ENCODE measurements at regions not wholly inside any gene's neighbourhood (a gene's known extent, or its start where the extent isn't known, plus 50 kb on each side); places are given as distances from the start of the nearest gene placed in this dataset.

GRCh38 chr7:26995666-26996065 is 100.1 kb downstream of the HOXA1 start:
- Histone ChIP-seq H3K27me3 (ENCODE audit: insufficient read depth, insufficient read length) (peaks cover 5% of the 10 kb centered on the region), H3K36me3 (ENCODE audit: insufficient read depth, insufficient read length, low read length) (no peaks in the 10 kb centered on the region), H3K9ac (ENCODE audit: insufficient read length, low read depth) (no peak overlapping the region), H3K4me1 (ENCODE audit: insufficient read depth, insufficient read length) (no peaks in the 10 kb centered on the region), H3K4me3 (ENCODE audit: insufficient read length, low read depth) (no peak overlapping the region), H3K9me3 (ENCODE audit: insufficient read depth, low read length) (peaks cover 23% of the 10 kb centered on the region)
- TF ChIP-seq ZNF274 (IDR thresholded peaks at IDR 0.05; ENCODE audit: low read depth, low read length) (no peak), SUZ12 (IDR thresholded peaks at IDR 0.05; ENCODE audit: extremely low read depth, insufficient read depth, insufficient read length) (no peak)
- DNase-seq (ENCODE audit: low read depth, low spot score): peak; percentile 27

DNA sequence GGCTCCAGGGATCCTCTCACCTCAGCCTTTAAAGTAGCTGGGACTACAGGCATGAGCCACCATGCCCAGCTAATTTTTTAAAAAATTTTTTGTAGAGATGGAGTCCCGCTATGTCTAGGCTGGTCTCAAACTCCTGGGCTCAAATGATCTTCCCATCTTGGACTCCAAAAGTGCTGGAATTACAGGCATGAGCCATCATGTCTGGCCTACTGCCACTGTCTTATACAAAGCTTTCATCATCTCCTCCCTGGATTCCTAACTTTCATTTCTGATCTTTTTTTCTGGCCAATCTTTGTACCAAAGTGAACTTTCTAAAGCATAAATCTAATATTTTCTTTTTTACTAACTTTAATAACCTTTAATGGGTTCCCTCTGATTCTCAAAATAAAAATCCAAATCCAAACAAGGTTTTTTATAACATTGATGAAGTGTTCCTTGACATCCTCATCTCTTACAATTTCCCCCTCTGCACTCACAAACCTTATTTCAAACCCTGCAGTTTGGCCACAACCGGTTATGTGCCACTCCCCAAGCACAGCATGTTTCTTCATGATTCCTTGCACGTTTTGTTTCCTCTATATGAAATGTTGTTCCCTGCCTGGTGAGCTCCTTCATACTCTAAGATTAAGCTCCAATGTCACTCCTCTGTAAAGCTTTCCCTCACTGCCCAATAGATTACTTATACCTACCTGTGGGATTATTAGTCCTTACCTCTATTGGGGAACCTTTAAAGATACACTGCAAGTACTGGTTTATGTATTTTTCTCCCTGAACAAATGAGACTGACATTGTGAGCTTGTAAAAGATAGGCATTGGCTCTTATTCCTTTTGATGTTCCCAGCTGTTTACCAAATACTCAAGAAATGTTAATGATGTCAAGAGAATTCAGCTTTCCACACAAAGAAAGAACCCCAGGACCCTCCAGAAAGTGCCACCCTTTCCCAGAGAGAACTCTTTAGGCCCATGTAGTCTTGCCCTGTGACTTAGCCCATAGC is 101.7 kb downstream of the HOXA1 start:
- Histone ChIP-seq H3K4me3 (ENCODE audit: insufficient read length, low read depth) (no peak overlapping the region), H3K27me3 (ENCODE audit: insufficient read depth, insufficient read length) (peaks cover 5% of the 10 kb centered on the region), H3K9ac (ENCODE audit: insufficient read length, low read depth) (no peak overlapping the region), H3K9me3 (ENCODE audit: insufficient read depth, low read length) (peaks cover 23% of the 10 kb centered on the region), H3K4me1 (ENCODE audit: insufficient read depth, insufficient read length) (no peaks in the 10 kb centered on the region), H3K36me3 (ENCODE audit: insufficient read depth, insufficient read length, low read length) (no peaks in the 10 kb centered on the region)
- no peak for DNase-seq (ENCODE audit: low read depth, low spot score)
- no peak for TF ChIP-seq ZNF274 (IDR thresholded peaks at IDR 0.05; ENCODE audit: low read depth, low read length)
- TF ChIP-seq YY1 (IDR thresholded peaks at IDR 0.05; ENCODE audit: insufficient read depth, insufficient read length): no peak
- TF ChIP-seq SUZ12 (IDR thresholded peaks at IDR 0.05; ENCODE audit: extremely low read depth, insufficient read depth, insufficient read length): no peak

GRCh38 chr7:26992670-26993069 is 103.1 kb downstream of the HOXA1 start:
- Histone ChIP-seq H3K4me1 (ENCODE audit: insufficient read depth, insufficient read length) (no peaks in the 10 kb centered on the region), H3K9ac (ENCODE audit: insufficient read length, low read depth) (no peak overlapping the region), H3K4me3 (ENCODE audit: insufficient read length, low read depth) (no peak overlapping the region), H3K36me3 (ENCODE audit: insufficient read depth, insufficient read length, low read length) (no peaks in the 10 kb centered on the region), H3K27me3 (ENCODE audit: insufficient read depth, insufficient read length) (peaks cover 5% of the 10 kb centered on the region), H3K9me3 (ENCODE audit: insufficient read depth, low read length) (peaks cover 10% of the 10 kb centered on the region)
- DNase-seq (ENCODE audit: low read depth, low spot score): no peak
- TF ChIP-seq YY1 (IDR thresholded peaks at IDR 0.05; ENCODE audit: insufficient read depth, insufficient read length) (no peak), ZNF274 (IDR thresholded peaks at IDR 0.05; ENCODE audit: low read depth, low read length) (no peak)

DNA sequence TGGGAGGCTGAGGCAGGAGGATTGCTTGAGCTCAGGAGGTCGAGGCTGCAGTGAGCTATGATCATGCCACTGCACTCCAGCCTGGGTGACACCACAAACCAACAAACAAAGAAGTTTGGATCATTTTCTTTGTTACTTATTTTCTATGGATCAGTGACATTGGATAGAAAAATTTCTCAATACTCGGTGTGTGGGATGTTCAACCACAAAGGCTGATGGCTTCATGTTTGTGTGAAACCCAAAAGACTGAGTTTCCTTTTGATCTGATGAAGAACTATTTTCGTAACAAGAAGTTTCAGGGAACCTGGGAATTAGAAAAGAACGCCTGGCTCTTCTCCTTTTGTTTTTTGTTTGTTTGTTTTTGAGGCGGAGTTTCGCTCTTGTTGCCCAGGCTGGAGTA is 104.0 kb downstream of the HOXA1 start:
- Histone ChIP-seq H3K27me3 (ENCODE audit: insufficient read depth, insufficient read length) (peaks cover 2% of the 10 kb centered on the region), H3K9ac (ENCODE audit: insufficient read length, low read depth) (no peak overlapping the region), H3K4me1 (ENCODE audit: insufficient read depth, insufficient read length) (no peaks in the 10 kb centered on the region), H3K36me3 (ENCODE audit: insufficient read depth, insufficient read length, low read length) (no peaks in the 10 kb centered on the region), H3K4me3 (ENCODE audit: insufficient read length, low read depth) (no peak overlapping the region), H3K9me3 (ENCODE audit: insufficient read depth, low read length) (0 out of 2 replicates have a peak, but pooled peaks cover 1% of the 10 kb centered on the region)
- DNase-seq (ENCODE audit: low read depth, low spot score): no peak
- no peak for TF ChIP-seq YY1 (IDR thresholded peaks at IDR 0.05; ENCODE audit: insufficient read depth, insufficient read length)
- TF ChIP-seq ZNF274 (IDR thresholded peaks at IDR 0.05; ENCODE audit: low read depth, low read length): no peak
- no peak for TF ChIP-seq SUZ12 (IDR thresholded peaks at IDR 0.05; ENCODE audit: extremely low read depth, insufficient read depth, insufficient read length)

DNA sequence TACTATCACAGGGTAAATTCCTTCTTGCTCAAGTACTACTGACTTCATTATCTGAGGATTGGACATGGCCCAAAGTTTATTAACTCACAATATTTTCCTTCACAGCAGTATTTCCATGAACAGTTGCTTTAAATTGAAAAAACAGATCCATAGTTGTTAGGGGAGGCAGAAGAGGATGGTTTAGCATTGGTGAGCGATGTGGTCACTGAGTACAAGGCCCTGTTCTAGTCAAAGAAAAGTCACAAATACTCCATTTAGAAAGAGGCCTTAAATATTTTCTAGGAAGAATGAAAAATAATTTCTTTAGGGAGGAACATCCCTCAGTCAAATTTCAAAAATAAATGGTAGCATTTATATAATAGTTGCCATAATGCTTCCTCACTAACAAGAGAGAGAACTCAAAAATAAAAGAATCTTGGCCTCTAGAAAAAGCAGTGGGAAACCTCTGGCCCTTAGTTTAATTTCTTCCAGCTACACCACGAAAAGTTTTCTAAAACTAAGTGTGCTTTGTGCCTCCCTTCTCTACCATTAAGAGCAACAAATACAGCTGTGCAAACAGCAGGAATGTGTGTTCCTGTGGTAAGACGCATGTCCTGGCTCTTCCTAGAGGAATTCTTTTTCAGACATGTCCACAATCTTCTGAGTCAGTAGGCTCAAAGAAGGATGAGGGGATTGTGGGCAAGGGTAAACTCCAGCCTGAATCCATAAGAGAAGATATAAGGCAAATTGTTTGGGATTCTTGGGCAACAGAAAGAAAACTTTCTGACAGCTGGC is 105.7 kb downstream of the HOXA1 start:
- TF ChIP-seq ZNF274 (IDR thresholded peaks at IDR 0.05; ENCODE audit: low read depth, low read length) (no peak), SUZ12 (IDR thresholded peaks at IDR 0.05; ENCODE audit: extremely low read depth, insufficient read depth, insufficient read length) (no peak), YY1 (IDR thresholded peaks at IDR 0.05; ENCODE audit: insufficient read depth, insufficient read length) (no peak)
- Histone ChIP-seq H3K9me3 (ENCODE audit: insufficient read depth, low read length) (no peaks in the 10 kb centered on the region), H3K9ac (ENCODE audit: insufficient read length, low read depth) (no peak overlapping the region), H3K36me3 (ENCODE audit: insufficient read depth, insufficient read length, low read length) (no peaks in the 10 kb centered on the region), H3K4me1 (ENCODE audit: insufficient read depth, insufficient read length) (no peaks in the 10 kb centered on the region), H3K4me3 (ENCODE audit: insufficient read length, low read depth) (no peak overlapping the region), H3K27me3 (ENCODE audit: insufficient read depth, insufficient read length) (peaks cover 2% of the 10 kb centered on the region)
- DNase-seq (ENCODE audit: low read depth, low spot score): no peak

DNA sequence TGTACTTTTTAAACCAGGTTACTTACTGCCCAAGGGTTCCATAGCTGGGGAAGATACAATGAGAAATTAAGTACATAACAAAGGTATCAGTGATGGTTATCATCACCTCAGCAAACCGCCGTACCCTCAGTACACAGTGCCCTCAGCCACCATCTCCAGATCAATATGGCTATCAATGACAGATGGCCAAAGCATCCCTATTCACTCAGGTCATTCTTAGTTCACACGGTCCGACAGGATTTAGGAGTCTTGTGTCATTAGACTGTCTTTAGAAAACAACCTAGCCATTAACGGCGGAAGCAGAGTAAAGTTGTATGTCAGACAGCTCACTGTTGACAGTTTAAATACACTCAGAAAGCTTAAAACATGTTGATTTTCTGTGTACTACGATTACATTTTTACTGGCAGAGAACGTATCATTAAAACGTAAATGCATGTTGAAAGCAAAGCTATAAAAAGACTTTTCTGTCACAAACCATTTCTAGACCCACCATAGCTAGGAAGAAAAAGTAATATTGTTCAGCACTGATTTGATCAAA is 106.9 kb downstream of the HOXA1 start:
- no peak overlapping the region for H3K4me3 ChIP-seq (ENCODE audit: insufficient read length, low read depth)
- DNase-seq (ENCODE audit: low read depth, low spot score): no peak
- no peaks in the 10 kb centered on the region for H3K4me1 ChIP-seq (ENCODE audit: insufficient read depth, insufficient read length)
- no peak overlapping the region for H3K9ac ChIP-seq (ENCODE audit: insufficient read length, low read depth)
- no peak for TF ChIP-seq ZNF274 (IDR thresholded peaks at IDR 0.05; ENCODE audit: low read depth, low read length)
- no peak for TF ChIP-seq SUZ12 (IDR thresholded peaks at IDR 0.05; ENCODE audit: extremely low read depth, insufficient read depth, insufficient read length)
- TF ChIP-seq YY1 (IDR thresholded peaks at IDR 0.05; ENCODE audit: insufficient read depth, insufficient read length): no peak
- H3K9me3 ChIP-seq (ENCODE audit: insufficient read depth, low read length): no peaks in the 10 kb centered on the region
- H3K36me3 ChIP-seq (ENCODE audit: insufficient read depth, insufficient read length, low read length): no peaks in the 10 kb centered on the region
- H3K27me3 ChIP-seq (ENCODE audit: insufficient read depth, insufficient read length): peaks cover 2% of the 10 kb centered on the region

- Histone ChIP-seq H3K4me3 (ENCODE audit: insufficient read length, low read depth) (no peak overlapping the region), H3K36me3 (ENCODE audit: insufficient read depth, insufficient read length, low read length) (no peaks in the 10 kb centered on the region), H3K4me1 (ENCODE audit: insufficient read depth, insufficient read length) (no peaks in the 10 kb centered on the region), H3K9me3 (ENCODE audit: insufficient read depth, low read length) (no peaks in the 10 kb centered on the region), H3K27me3 (ENCODE audit: insufficient read depth, insufficient read length) (no peaks in the 10 kb centered on the region), H3K9ac (ENCODE audit: insufficient read length, low read depth) (no peak overlapping the region)
- TF ChIP-seq SUZ12 (IDR thresholded peaks at IDR 0.05; ENCODE audit: extremely low read depth, insufficient read depth, insufficient read length) (no peak), YY1 (IDR thresholded peaks at IDR 0.05; ENCODE audit: insufficient read depth, insufficient read length) (no peak), ZNF274 (IDR thresholded peaks at IDR 0.05; ENCODE audit: low read depth, low read length) (no peak)
- no peak for DNase-seq (ENCODE audit: low read depth, low spot score)
Observed at GRCh38 chr7:26987338-26987737, 108.5 kb downstream of the HOXA1 start.
